ENCODE measurements at regions not wholly inside any gene's neighbourhood (a gene's known extent, or its start where the extent isn't known, plus 50 kb on each side); places are given as distances from the start of the nearest gene placed in this dataset.
A peak's percentile ranks its signal among the peaks of the same experiment; 100 is the strongest.

DNA sequence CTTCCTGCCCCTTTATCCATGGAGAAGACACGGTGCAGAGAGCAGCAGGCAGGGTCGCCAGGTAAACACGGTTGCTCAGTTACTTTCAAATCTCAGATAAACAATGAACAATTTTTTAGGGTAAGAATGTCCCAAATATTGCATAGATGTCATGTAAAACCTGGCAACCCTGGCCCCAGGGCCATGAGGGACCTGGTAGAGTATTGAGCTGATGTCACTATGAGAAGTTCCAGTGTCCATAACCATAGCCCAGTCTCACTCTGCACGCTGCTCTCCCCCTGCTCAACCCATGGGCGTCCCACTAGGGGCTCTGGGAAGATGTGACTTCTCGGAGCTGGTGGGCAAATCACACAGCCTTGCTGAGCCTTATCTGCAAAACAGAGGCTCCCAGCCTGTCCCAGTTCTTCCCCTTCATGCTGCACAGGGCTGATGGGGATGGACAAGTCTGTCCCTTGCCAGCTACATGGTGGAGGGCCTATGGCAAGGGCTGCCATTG is 71.3 kb upstream of the TOP1 start (continued):
- TF ChIP-seq, protein P1, sequence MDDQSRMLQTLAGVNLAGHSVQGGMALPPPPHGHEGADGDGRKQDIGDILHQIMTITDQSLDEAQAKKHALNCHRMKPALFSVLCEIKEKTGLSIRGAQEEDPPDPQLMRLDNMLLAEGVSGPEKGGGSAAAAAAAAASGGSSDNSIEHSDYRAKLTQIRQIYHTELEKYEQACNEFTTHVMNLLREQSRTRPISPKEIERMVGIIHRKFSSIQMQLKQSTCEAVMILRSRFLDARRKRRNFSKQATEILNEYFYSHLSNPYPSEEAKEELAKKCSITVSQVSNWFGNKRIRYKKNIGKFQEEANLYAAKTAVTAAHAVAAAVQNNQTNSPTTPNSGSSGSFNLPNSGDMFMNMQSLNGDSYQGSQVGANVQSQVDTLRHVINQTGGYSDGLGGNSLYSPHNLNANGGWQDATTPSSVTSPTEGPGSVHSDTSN (CRISPR knock-in tag; IDR thresholded peaks at IDR 0.05; ENCODE audit: borderline replicate concordance) = no peak
- TF ChIP-seq MBD4 (IDR thresholded peaks at IDR 0.05; ENCODE audit: borderline replicate concordance, low read length) (no peak), FOXK2 (IDR thresholded peaks at IDR 0.05) (no peak), TFAP4 (IDR thresholded peaks at IDR 0.05; ENCODE audit: borderline replicate concordance, low read depth) (no peak), ELF4 (CRISPR knock-in tag; IDR thresholded peaks at IDR 0.05; ENCODE audit: borderline replicate concordance) (no peak)
- TF ChIP-seq, protein P2, sequence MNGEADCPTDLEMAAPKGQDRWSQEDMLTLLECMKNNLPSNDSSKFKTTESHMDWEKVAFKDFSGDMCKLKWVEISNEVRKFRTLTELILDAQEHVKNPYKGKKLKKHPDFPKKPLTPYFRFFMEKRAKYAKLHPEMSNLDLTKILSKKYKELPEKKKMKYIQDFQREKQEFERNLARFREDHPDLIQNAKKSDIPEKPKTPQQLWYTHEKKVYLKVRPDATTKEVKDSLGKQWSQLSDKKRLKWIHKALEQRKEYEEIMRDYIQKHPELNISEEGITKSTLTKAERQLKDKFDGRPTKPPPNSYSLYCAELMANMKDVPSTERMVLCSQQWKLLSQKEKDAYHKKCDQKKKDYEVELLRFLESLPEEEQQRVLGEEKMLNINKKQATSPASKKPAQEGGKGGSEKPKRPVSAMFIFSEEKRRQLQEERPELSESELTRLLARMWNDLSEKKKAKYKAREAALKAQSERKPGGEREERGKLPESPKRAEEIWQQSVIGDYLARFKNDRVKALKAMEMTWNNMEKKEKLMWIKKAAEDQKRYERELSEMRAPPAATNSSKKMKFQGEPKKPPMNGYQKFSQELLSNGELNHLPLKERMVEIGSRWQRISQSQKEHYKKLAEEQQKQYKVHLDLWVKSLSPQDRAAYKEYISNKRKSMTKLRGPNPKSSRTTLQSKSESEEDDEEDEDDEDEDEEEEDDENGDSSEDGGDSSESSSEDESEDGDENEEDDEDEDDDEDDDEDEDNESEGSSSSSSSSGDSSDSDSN (CRISPR knock-in tag; IDR thresholded peaks at IDR 0.05) = no peak

- Histone ChIP-seq H3K9ac (ENCODE audit: insufficient read depth, low read depth, low read length) (no peak overlapping the region), H4K20me1 (ENCODE audit: insufficient read depth, low read length) (no peaks in the 10 kb centered on the region), H3K27me3 (ENCODE audit: control insufficient read depth in 1 of 2, insufficient read depth in 2 of 2, low read length in 2 of 2) (0 out of 5 replicates have a peak, but pooled peaks cover 0 to 5% of the 10 kb centered on the region in 2 experiments), H3K9me3 (ENCODE audit: low read length) (no peaks in the 10 kb centered on the region), H3K4me1 (ENCODE audit: insufficient read depth, low read length) (peaks cover 8% of the 10 kb centered on the region), H3K4me3 (replicated peaks in 1 of 3; ENCODE audit: insufficient read depth in 1 of 3, low read depth in 2 of 3, low read length in 3 of 3) (no peak overlapping the region), H3K4me2 (ENCODE audit: low read depth, low read length) (no peak overlapping the region), H2AFZ (ENCODE audit: low read length) (no peak overlapping the region), H3K36me3 (replicated peaks in 1 of 2; ENCODE audit: control insufficient read depth in 1 of 2, insufficient read depth in 2 of 2, low read length in 2 of 2) (no peaks in the 10 kb centered on the region), H3K79me2 (ENCODE audit: insufficient read depth, low read length) (no peaks in the 10 kb centered on the region), H3K27ac (ENCODE audit: extremely low read length, insufficient read depth, low read length) (no peak overlapping the region)
- no peak for FAIRE-seq
- no peak for ATAC-seq
- ChIA-PET POLR2A (no interaction called here), CTCF (ENCODE audit: low intra/inter-chr PET ratio, low total read pairs) (no interaction called here)
- TF ChIP-seq RARA (CRISPR knock-in tag; IDR thresholded peaks at IDR 0.05) = no peak
- TF ChIP-seq, protein P3, sequence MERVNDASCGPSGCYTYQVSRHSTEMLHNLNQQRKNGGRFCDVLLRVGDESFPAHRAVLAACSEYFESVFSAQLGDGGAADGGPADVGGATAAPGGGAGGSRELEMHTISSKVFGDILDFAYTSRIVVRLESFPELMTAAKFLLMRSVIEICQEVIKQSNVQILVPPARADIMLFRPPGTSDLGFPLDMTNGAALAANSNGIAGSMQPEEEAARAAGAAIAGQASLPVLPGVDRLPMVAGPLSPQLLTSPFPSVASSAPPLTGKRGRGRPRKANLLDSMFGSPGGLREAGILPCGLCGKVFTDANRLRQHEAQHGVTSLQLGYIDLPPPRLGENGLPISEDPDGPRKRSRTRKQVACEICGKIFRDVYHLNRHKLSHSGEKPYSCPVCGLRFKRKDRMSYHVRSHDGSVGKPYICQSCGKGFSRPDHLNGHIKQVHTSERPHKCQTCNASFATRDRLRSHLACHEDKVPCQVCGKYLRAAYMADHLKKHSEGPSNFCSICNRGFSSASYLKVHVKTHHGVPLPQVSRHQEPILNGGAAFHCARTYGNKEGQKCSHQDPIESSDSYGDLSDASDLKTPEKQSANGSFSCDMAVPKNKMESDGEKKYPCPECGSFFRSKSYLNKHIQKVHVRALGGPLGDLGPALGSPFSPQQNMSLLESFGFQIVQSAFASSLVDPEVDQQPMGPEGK (CRISPR knock-in tag; IDR thresholded peaks at IDR 0.05) = peak; percentile 55
- TF ChIP-seq SKI (IDR thresholded peaks at IDR 0.05; ENCODE audit: partially characterized antibody) = peak; percentile 24
- TF ChIP-seq, protein P4, sequence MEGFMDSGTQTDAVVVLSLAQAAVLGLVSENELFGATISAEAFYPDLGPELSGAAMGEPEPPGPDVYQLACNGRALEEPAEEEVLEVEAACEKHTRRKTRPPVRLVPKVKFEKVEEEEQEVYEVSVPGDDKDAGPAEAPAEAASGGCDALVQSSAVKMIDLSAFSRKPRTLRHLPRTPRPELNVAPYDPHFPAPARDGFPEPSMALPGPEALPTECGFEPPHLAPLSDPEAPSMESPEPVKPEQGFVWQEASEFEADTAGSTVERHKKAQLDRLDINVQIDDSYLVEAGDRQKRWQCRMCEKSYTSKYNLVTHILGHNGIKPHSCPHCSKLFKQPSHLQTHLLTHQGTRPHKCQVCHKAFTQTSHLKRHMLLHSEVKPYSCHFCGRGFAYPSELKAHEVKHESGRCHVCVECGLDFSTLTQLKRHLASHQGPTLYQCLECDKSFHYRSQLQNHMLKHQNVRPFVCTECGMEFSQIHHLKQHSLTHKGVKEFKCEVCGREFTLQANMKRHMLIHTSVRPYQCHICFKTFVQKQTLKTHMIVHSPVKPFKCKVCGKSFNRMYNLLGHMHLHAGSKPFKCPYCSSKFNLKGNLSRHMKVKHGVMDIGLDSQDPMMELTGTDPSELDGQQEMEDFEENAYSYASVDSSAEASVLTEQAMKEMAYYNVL (CRISPR knock-in tag; IDR thresholded peaks at IDR 0.05; ENCODE audit: borderline replicate concordance) = no peak
- in situ Hi-C loops (cut with HindIII; ENCODE audit: extremely low pct_ligation_motif_present, low pct_unique_long_range_greater_than_20kb) = no loop called here
- no TSS peak for BruUV-seq (replicated peaks)
- intact Hi-C loops (cut with micrococcal nuclease; ENCODE audit: unreplicated experiment) = no loop called here
- DNase-seq (ENCODE audit: low spot score) = no peak
- 48% methylated on average over 4 of the region's 4 CpGs for WGBS (ENCODE audit: low lambda C conversion rate)
These were observed 70.0 kb upstream of the TOP1 start for GRCh38 chr20:40958598-40958997.
